ENCODE measurements at regions not wholly inside any gene's neighbourhood (a gene's known extent, or its start where the extent isn't known, plus 50 kb on each side); places are given as distances from the start of the nearest gene placed in this dataset.

- Mint-ChIP-seq H3K4me1 (ENCODE audit: low read depth) (no peaks in the 10 kb centered on the region), H3K27ac (no peak overlapping the region), H3K9me3 (peaks cover 3% of the 10 kb centered on the region), H3K4me3 (no peak overlapping the region), H3K36me3 (ENCODE audit: low read depth) (no peaks in the 10 kb centered on the region), H3K27me3 (no peaks in the 10 kb centered on the region)
- intact Hi-C loops (cut with micrococcal nuclease): no loop called here
- DNase-seq: no peak
- ATAC-seq: no peak
- CTCF ChIA-PET: no interaction called here
- TF ChIP-seq CTCF (IDR thresholded peaks at IDR 0.05): no peak
- POLR2A ChIA-PET: no interaction called here
Measured at GRCh38 chr17:53426505-53426904, 396.2 kb upstream of the KIF2B start.

DNA sequence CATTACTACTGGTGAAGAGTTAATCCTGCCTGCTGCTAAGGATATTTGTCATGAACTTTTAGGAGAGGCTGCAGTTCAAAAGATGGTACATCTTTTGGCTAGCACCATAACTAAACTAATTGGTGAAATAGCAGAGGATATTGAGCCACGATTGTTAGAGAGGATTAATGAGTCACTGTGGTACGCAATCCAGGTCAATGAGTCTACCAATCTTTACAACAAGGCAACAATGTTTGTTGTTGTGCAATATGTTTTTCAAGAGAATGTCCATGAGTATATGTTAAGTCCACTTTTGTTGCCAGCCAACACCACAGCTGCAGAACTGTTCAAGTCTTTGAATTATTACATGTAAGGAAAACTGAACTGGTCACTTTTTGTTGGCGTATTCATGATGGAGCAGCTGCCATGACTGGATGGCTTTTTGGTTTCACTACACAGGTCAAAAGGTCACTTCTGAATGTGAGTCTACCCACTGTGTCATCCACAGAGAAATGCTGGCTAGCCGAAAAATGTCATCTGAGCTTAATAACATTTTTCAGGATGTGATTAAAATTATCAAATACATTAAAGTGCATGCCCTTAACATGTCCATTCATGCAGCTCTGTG, 402.6 kb upstream of the KIF2B start:
- Mint-ChIP-seq H3K4me3 (no peak overlapping the region), H3K9me3 (peaks cover 6% of the 10 kb centered on the region), H3K36me3 (ENCODE audit: low read depth) (no peaks in the 10 kb centered on the region), H3K27me3 (no peaks in the 10 kb centered on the region), H3K4me1 (ENCODE audit: low read depth) (no peaks in the 10 kb centered on the region), H3K27ac (no peak overlapping the region)
- TF ChIP-seq CTCF (IDR thresholded peaks at IDR 0.05): no peak
- DNase-seq (no peak), ATAC-seq (no peak)
- POLR2A ChIA-PET: no interaction called here
- CTCF ChIA-PET: no interaction called here
- intact Hi-C loops (cut with micrococcal nuclease): no loop called here

- DNase-seq (no peak), ATAC-seq (no peak)
- no peaks in the 10 kb centered on the region for H3K4me1 Mint-ChIP-seq (ENCODE audit: low read depth)
- H3K9me3 Mint-ChIP-seq: peaks cover 22% of the 10 kb centered on the region
- no peak overlapping the region for H3K4me3 Mint-ChIP-seq
- TF ChIP-seq CTCF (IDR thresholded peaks at IDR 0.05): no peak
- intact Hi-C loops (cut with micrococcal nuclease): no loop called here
- CTCF ChIA-PET: no interaction called here
- no peaks in the 10 kb centered on the region for H3K36me3 Mint-ChIP-seq (ENCODE audit: low read depth)
- H3K27me3 Mint-ChIP-seq: no peaks in the 10 kb centered on the region
- POLR2A ChIA-PET: no interaction called here
- H3K27ac Mint-ChIP-seq: no peak overlapping the region
Measured at GRCh38 chr17:53409588-53409987, 413.1 kb upstream of the KIF2B start.

DNA sequence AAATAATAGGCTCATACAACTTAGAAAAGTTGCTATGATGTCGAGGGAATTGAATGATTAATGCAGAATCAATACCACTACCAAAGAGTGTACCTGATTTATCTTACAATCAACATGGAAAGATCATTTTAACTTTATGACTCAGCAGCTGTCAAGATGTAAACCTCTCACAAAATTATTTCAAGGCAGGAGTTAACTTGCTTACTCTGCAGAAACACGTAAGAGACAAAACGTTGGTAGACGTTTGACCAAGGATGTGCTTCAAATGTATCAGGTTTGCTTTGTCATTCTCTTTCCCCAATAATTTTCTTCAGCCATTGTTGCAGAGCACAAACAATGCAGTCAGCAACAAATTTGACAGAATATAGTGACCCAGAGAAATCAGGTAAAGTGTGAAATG, 415.8 kb upstream of the KIF2B start:
- ATAC-seq: no peak

DNA sequence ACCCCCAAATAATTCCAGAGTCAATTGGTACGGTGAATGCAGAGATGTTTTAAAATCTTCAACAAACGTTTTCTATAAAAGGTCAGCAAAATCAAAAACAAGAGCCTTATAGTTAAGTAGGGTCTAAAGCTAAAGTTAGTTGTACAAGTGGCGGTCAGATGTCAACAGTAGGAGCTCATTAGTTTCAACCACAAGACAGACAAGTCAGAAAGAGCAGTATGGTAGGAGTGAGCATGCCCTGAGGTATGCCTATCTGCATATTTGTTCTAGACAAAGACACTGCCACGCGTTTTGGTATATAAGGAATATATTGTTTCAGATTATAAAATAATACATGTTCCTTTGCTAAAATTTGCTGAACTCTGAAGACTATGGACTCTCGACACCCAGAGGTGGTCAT, 431.5 kb upstream of the KIF2B start:
- ChIA-PET CTCF (no interaction called here), POLR2A (no interaction called here)
- intact Hi-C loops (cut with micrococcal nuclease): no loop called here
- no peak for TF ChIP-seq CTCF (IDR thresholded peaks at IDR 0.05)
- Mint-ChIP-seq H3K27ac (no peak overlapping the region), H3K4me1 (ENCODE audit: low read depth) (no peaks in the 10 kb centered on the region), H3K4me3 (no peak overlapping the region), H3K27me3 (no peaks in the 10 kb centered on the region), H3K36me3 (ENCODE audit: low read depth) (no peaks in the 10 kb centered on the region), H3K9me3 (peaks cover 6% of the 10 kb centered on the region)
- no peak for ATAC-seq
- no peak for DNase-seq

More for the DNA sequence above, 415.8 kb upstream of the KIF2B start:
- CTCF ChIA-PET: no interaction called here
- Mint-ChIP-seq H3K9me3 (peaks cover 19% of the 10 kb centered on the region), H3K27ac (no peak overlapping the region), H3K36me3 (ENCODE audit: low read depth) (no peaks in the 10 kb centered on the region), H3K27me3 (no peaks in the 10 kb centered on the region), H3K4me1 (ENCODE audit: low read depth) (no peaks in the 10 kb centered on the region), H3K4me3 (no peak overlapping the region)
- no peak for DNase-seq
- intact Hi-C loops (cut with micrococcal nuclease): no loop called here
- TF ChIP-seq CTCF (IDR thresholded peaks at IDR 0.05): no peak
- POLR2A ChIA-PET: no interaction called here

All from activated CD8-positive, alpha-beta T cell treated with anti-CD3 and anti-CD28 coated beads for 36 hours (primary cell).